Mesodermal cell (in vitro differentiated cells): ENCODE measurements at regions not wholly inside any gene's neighbourhood (a gene's known extent, or its start where the extent isn't known, plus 50 kb on each side); places are given as distances from the start of the nearest gene placed in this dataset.

ENCODE experiments used
- H3K27ac ChIP-seq: 2 replicates; pipeline ENCODE4 v1.7.0; 2013; ENCODE audit warnings: mild to moderate bottlenecking, low read depth, low read length, moderate library complexity; ENCODE audit not compliant: severe bottlenecking
- H3K36me3 ChIP-seq: 2 replicates; pipeline ENCODE4 v1.7.1; 2013; ENCODE audit warnings: mild to moderate bottlenecking, low read length, moderate library complexity; ENCODE audit not compliant: control insufficient read depth, insufficient read depth
- H3K4me1 ChIP-seq: one replicate; pipeline ENCODE4 v1.7.1; 2013; ENCODE audit warnings: mild to moderate bottlenecking, low read length; ENCODE audit not compliant: insufficient read depth, control insufficient read depth, poor library complexity, severe bottlenecking
- H3K4me3 ChIP-seq: 2 replicates; pipeline ENCODE4 v1.7.0; 2013; ENCODE audit warnings: low read length, control low read depth, mild to moderate bottlenecking; ENCODE audit not compliant: insufficient read depth, poor library complexity, severe bottlenecking; ENCODE audit errors: extremely low read depth
- H3K9me3 ChIP-seq: 2 replicates; pipeline ENCODE4 v1.7.1; 2013; ENCODE audit warnings: mild to moderate bottlenecking, low read length, moderate library complexity; ENCODE audit not compliant: control insufficient read depth
- WGBS, 2 experiments: methylation state at CpG; one replicate each; pipeline ENCODE4 v1.1.5; 2013; ENCODE audit warnings: missing lambda C conversion rate in 2 of 2; ENCODE audit not compliant: insufficient coverage in 2 of 2; 5-methylcytosine and 5-hydroxymethylcytosine counted together

- no peak overlapping the region for H3K27ac ChIP-seq
- H3K36me3 ChIP-seq: no peaks in the 10 kb centered on the region
- no peaks in the 10 kb centered on the region for H3K4me1 ChIP-seq
- H3K4me3 ChIP-seq: no peak overlapping the region
- H3K9me3 ChIP-seq: no peaks in the 10 kb centered on the region
- WGBS, 2 experiments: no CpG with 5 or more reads among the region's 2 CpGs
Observed at GRCh38 chr22:22418957-22419356, 89.6 kb downstream of the ZNF280B start.

GRCh38 chr22:22420580-22420979 lies 88.0 kb downstream of the ZNF280B start:
- 27 to 80% methylated on average over 2 of the region's 4 CpGs for WGBS, 2 experiments
- H3K4me1 ChIP-seq: no peaks in the 10 kb centered on the region
- H3K4me3 ChIP-seq: no peak overlapping the region
- no peaks in the 10 kb centered on the region for H3K36me3 ChIP-seq
- H3K27ac ChIP-seq: no peak overlapping the region
- no peaks in the 10 kb centered on the region for H3K9me3 ChIP-seq

- no peaks in the 10 kb centered on the region for H3K9me3 ChIP-seq
- no peak overlapping the region for H3K4me3 ChIP-seq
- H3K27ac ChIP-seq: no peak overlapping the region
- H3K4me1 ChIP-seq: no peaks in the 10 kb centered on the region
- no peaks in the 10 kb centered on the region for H3K36me3 ChIP-seq
- WGBS, 2 experiments: 25% methylated on average over 2 of the region's 5 CpGs; no CpG with 5 or more reads in 1 of the 2 experiments
Observed at GRCh38 chr22:22421392-22421791, 87.2 kb downstream of the ZNF280B start.

GRCh38 chr22:22422629-22423112 lies 85.9 kb downstream of the ZNF280B start:
- no peak overlapping the region for H3K27ac ChIP-seq
- H3K9me3 ChIP-seq: no peaks in the 10 kb centered on the region
- H3K4me3 ChIP-seq: no peak overlapping the region
- H3K36me3 ChIP-seq: no peaks in the 10 kb centered on the region
- no peaks in the 10 kb centered on the region for H3K4me1 ChIP-seq
- 0% methylated on average over 2 of the region's 6 CpGs for WGBS, 2 experiments

- no peaks in the 10 kb centered on the region for H3K4me1 ChIP-seq
- H3K9me3 ChIP-seq: no peaks in the 10 kb centered on the region
- H3K27ac ChIP-seq: no peak overlapping the region
- H3K4me3 ChIP-seq: no peak overlapping the region
- 80% methylated on average over 1 of the region's 3 CpGs for WGBS, 2 experiments
- H3K36me3 ChIP-seq: no peaks in the 10 kb centered on the region
Observed at GRCh38 chr22:22423681-22424080, 84.9 kb downstream of the ZNF280B start.

GRCh38 chr22:22424210-22424800 lies 84.2 kb downstream of the ZNF280B start:
- Histone ChIP-seq H3K4me3 (no peak overlapping the region), H3K36me3 (no peaks in the 10 kb centered on the region), H3K4me1 (no peaks in the 10 kb centered on the region), H3K9me3 (no peaks in the 10 kb centered on the region), H3K27ac (no peak overlapping the region)
- whole genome bisulfite sequencing, 2 experiments: 54 to 56% methylated on average over 13 of the region's 13 CpGs

- 84 to 92% methylated on average over 2 to 3 of the region's 3 CpGs for WGBS, 2 experiments
Observed at GRCh38 chr22:22424956-22425355, 83.6 kb downstream of the ZNF280B start.

GRCh38 chr22:22425356-22425755 lies 83.2 kb downstream of the ZNF280B start:
- no peak overlapping the region for H3K4me3 ChIP-seq
- no peaks in the 10 kb centered on the region for H3K9me3 ChIP-seq
- no peak overlapping the region for H3K27ac ChIP-seq
- WGBS, 2 experiments: 100% methylated on average over 1 of the region's 1 CpG; no CpG with 5 or more reads in 1 of the 2 experiments
- H3K4me1 ChIP-seq: no peaks in the 10 kb centered on the region
- no peaks in the 10 kb centered on the region for H3K36me3 ChIP-seq

More at GRCh38 chr22:22424956-22425355, 83.6 kb downstream of the ZNF280B start:
- Histone ChIP-seq H3K36me3 (no peaks in the 10 kb centered on the region), H3K4me3 (no peak overlapping the region), H3K27ac (no peak overlapping the region), H3K9me3 (no peaks in the 10 kb centered on the region), H3K4me1 (no peaks in the 10 kb centered on the region)

- H3K9me3 ChIP-seq: no peaks in the 10 kb centered on the region
- WGBS, 2 experiments: 60 to 79% methylated on average over 5 to 6 of the region's 8 CpGs
- H3K4me3 ChIP-seq: no peak overlapping the region
- H3K36me3 ChIP-seq: no peaks in the 10 kb centered on the region
- no peaks in the 10 kb centered on the region for H3K4me1 ChIP-seq
- H3K27ac ChIP-seq: no peak overlapping the region
Observed at GRCh38 chr22:22425783-22426624, 82.5 kb downstream of the ZNF280B start.

- Histone ChIP-seq H3K27ac (no peak overlapping the region), H3K36me3 (no peaks in the 10 kb centered on the region), H3K4me3 (no peak overlapping the region), H3K4me1 (no peaks in the 10 kb centered on the region), H3K9me3 (no peaks in the 10 kb centered on the region)
- WGBS, 2 experiments: 88 to 91% methylated on average over 2 of the region's 4 CpGs
Observed at GRCh38 chr22:22427542-22428065, 80.9 kb downstream of the ZNF280B start.
